HG03439 (cell line): ENCODE measurements at regions not wholly inside any gene's neighbourhood (a gene's known extent, or its start where the extent isn't known, plus 50 kb on each side); places are given as distances from the start of the nearest gene placed in this dataset.

ENCODE experiments used
- ATAC-seq: cut with Tn5 transposase; IDR thresholded peaks from one replicate; pipeline ENCODE4 v1.9.1; 2021; ENCODE audit warnings: mild to moderate bottlenecking, moderate library complexity; ENCODE audit not compliant: unreplicated experiment

DNA sequence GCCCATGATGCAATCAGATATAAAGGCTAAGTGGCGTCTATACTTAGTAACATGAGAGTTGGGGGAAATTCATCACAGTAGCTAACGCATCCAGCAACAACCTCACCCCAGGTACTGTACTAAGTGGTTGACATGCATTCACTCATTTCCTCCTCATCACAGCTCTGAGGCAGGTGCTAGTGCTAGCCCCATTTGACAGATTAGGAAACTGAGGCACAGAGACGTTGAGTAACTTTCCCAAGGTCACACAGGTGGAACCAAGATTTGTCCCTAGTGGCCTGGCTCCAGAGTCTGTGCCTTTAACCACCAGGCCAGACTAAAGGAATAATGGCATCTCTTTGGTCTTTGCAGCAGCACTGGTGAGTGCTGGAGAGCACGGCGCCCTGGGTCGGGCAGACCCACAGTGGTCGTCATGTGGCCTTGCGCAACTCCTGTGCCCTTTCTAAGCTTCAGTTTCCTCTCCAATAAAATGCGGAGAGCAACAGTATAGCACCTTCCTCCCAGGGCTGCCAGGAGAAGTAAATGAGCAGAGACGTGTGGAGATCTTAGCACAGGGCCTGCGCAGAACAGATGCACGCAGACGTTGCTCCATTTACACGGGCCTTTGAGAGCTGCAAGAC lies 186.4 kb downstream of the BCOR start:
- ATAC-seq = no peak

DNA sequence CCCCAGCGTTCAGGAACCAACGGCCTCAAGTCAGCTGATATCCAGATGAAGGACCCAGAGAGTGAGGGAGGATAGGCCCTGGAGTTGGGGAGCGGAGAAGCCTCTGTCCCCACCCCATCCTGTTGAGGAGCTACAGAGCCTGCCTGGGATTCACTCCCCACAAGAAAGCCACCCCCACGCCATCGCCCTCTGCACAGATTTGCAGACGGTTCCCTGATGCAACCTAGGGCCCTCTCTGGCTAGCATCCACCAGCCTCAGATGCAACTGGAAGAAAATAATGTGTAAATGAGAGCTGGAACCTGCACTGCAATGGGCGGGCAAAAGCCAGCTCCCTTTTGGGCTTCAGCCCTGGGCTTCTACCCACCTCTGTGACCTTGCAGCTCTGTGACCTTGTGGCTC lies 185.6 kb downstream of the BCOR start:
- ATAC-seq = no peak

DNA sequence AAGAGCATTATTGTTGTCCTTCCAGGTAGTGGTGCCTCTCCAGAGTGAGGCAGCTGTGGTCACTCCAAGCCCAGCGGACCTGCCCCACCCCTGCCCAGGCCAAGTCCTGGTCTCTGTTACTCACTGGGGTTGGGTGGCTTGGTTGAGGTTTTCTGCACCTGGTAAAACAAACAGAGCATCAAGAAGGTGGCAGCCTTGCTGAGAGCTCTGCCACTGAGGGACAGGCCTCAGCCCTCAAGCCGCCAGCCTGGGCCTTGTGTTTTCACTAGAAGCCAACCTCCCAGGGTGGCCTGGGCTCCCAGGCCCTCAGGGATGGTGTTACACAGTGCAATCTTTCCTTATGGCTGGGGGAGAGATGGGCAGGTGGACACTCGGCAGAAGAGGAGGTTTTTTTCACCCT lies 182.7 kb downstream of the BCOR start:
- no peak for ATAC-seq

DNA sequence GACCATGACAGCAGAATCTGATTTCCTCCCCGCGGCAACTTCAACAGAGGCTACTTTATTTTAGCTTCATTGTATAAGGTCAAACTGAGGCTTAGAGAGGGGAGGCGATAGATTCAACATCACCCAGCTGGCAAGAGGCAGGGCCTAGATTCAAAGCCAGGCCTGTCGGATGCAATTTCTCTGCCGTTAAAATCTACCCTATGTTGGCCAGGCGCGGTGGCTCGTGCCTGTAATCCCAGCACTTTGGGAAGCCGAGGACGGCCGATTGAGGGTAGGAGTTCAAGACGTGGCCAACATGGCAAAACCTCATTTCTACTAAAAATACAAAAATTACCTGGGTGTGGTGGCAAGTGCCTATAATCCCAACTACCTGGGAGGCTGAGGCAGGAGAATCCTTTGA lies 182.2 kb downstream of the BCOR start:
- ATAC-seq = no peak

DNA sequence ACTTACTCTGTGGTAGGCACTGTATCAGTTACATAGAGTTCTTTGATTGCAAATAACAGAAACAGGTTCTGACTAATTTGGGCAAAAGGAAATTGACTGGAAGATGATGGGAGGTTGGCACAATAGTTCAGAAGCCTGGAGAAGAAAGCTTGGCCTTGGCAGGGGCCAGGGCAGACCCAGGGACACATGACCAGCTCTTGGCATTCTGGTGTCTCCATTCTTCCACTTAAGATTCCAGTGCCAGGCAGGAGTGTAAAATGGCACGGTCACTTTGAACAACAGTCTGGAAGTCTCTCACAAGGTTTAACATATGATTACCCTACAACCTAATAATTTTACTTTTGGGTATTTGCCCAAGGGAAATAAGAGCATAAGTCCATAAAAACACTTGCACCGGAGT lies 175.9 kb downstream of the BCOR start:
- no peak for ATAC-seq

DNA sequence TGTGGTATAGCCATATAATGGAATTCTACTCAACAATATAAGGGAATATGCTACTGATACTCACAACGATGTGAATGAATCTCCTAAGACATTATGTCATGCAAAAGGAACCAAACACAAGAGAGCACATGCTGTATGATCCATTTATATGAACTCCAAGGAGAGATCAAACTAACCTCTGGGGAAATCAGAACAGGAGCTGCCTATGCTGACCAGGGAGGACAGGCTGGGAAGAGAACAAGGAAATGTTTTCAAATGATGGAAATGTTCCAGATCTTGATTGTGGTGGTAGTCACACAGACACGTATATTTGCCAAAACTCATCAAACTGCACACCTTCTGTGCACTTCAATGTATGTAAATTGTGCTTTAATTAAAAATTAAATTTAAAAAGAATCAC lies 175.3 kb downstream of the BCOR start:
- ATAC-seq = no peak

DNA sequence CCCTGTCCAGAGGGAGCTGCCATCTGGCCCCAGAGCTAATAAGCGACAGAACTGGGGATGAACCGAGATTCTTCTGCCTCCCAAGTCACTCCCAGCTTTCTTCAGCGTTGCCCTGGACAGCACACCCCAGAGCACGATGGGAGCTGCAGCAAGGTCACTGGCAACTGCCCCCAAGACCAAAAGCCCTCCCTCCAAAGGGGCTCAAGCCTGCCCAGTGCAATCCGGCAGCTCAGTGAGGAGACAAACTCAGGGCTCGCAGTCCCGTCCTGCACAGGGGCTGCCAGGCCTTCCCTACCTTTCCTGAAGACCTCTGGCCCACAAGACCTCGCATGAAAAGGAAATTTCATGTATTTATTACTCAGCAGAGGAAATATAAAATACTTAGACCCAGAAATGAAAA lies 174.8 kb downstream of the BCOR start:
- ATAC-seq = no peak

DNA sequence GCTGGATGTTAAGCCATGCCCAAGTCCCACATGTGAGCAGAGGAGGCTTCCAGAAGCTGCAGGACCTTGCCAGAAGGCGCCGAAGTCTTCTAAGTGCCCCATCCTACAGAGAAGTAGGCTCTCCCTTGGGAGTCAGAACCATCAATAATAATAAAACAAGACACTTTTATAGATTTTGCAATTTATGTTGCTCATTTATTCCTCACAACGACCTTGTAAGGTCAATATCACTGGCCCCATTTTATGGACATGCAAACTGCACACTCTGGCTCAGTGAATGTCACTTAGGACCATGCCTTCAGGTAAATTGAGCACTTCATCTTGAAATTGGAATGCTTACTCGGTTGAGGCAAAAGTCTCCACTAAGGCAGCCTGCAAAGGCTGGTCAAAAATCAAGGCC lies 170.4 kb downstream of the BCOR start:
- ATAC-seq = no peak

DNA sequence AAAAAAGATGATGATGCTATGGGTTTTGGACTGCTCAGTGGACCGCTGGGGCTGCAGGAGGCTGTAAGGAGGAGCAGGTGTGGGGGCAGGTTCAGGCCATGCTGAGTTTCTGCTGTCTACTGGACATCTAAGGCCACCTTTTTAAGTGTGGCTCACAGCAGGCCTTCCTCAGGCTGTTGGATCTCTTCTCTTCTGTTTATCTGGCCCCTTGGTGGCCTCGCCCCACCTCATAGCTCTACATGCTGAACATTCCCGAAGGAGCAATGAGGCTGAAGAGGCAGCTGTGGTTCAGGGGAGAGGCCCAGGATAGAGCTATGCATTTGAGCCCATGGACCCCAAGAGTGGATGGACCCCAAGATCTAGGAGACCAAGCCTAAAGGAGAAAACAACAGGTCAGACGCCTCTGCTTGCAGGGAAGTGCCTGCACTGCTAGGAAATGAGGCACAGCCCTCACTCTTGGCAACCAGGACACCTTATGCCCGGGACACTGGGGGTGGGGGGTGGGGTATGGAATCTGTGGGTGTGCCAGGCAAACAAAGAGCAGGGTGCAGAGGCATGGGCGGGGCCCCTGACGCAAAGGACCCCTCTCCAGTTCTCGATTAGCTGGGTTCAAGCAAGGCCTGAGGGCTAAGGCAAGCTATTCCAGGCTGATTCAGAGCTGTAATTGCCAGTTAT lies 168.9 kb downstream of the BCOR start:
- ATAC-seq = no peak

DNA sequence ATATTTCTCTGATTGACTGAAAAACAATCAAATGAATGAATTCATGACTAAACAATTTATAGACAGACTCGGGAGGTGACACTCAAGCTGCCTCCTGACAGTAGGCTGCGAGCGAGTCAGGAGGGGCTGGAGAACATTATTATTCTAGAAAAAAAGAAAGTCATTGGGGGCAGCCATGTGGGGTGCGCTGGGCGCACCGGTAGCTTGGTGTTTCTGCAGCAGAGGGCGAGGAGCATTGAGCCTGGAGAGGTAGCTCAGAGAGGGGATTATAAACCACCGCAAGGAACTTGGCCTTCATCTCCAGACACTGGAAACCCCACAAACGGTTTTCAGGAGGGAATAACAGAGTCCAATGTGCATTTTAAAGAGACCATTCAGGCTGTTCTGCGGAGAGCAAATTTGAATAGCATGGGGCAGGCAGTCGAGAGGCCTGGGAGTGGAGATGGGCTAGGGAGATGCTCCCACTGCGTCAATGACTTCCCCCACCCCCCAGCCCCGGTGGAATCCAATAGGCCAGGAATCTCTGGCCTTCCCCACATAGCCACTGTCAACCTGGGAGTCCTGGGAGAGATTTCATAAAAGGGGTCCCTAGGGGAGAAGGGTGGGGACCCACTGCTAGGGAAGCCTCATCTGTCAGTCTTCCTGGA lies 168.3 kb downstream of the BCOR start:
- no peak for ATAC-seq

DNA sequence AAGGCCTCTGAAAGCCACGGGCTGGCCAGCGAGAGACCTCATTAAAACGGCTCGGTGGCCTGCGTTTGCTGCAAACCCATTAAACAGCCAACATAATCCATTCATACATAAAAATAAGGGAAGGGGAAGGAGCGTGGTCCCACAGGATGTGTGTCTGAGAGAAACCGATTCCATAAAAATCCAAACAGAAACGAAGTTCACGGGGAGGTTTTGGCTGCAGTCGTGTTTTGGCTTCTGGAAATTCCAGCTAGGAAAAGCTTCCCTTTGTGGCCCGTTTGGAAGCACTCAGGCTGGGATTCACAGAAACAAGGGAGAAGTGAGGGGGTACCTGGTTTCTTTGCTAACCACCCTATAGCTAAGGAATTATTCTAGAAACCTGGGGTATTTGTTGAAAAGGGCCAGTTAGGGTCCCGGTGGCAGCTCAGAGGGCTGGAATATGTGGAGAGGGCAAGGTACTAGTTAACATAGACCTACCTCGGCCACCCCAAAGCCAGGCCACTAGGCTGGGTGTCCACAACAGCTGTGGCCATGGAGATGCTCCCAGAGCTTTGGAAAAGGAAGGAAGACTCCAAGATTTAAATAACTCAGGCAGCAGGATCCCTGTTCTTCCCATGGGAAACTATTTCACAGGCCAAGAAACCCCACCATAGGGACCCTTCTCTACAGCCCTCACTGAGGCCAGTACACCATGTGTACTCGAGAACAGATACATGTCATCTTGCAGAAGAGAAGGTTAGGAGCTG lies 166.8 kb downstream of the BCOR start:
- no peak for ATAC-seq

DNA sequence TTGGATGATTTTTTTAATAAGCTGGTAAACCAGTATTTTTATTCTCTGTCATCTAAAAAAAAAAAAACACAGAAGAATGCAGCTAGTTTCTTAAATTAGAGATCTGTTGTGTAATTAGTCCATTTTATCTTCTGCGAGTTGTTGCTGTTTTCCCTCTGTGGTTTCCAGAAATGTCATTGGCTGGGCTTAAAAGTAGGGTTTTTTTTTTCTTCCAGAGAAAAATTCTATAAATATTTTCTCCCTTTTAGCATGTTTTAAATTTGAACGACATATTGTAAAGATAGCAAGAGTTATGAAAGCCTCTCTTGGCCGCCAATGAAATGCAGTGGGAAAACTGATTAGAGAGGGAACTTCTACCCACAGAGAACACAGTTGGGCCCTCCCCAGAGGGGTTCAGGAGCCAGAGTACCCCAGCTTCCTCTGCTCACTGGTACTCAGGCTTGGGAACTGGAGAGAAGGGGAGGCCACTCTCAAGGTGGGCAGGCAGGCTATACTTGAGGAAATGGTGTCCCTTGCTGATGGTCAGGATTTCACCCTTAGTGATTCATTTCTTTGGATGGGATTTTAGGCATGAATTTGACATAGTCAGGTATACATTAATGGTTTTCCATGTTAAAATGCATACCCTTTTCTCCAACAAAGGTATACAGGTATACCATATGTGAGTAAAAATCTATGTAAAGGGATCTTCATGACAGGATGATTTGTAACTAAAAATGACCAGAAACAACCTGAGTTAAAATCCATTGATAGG lies 166.1 kb downstream of the BCOR start:
- ATAC-seq = no peak

DNA sequence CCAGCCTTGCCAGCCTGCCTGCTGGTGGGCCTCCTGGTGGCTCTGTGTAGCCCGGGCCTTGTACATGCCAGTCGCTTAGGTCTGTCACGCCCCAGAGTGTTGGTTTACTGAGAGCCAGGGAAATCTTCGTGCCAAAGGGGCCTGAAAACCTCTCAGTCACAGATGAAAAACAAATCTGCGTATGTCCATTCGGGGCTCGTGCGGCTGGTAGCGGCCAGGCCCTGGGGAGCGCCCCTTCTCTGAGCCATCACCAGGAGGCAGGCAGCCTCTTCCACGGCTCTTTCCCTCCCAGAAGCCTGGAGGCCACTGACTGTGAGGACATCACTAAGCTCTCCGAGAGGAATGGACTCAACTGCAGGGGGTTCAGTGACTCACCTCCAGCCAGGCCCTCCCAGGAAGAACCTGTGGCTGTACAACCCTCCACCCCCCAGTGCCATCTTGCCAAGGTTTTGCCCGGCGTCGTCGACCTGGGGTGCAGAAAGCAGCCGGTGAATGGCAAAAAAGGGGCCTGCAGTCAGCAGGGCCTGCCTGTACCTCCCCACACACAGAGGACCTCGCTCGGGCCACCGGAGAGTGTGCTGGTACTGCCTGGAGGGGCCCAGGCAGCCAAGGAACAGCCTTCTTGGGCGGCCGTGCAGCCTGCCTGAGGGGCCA lies 162.2 kb downstream of the BCOR start:
- no peak for ATAC-seq

DNA sequence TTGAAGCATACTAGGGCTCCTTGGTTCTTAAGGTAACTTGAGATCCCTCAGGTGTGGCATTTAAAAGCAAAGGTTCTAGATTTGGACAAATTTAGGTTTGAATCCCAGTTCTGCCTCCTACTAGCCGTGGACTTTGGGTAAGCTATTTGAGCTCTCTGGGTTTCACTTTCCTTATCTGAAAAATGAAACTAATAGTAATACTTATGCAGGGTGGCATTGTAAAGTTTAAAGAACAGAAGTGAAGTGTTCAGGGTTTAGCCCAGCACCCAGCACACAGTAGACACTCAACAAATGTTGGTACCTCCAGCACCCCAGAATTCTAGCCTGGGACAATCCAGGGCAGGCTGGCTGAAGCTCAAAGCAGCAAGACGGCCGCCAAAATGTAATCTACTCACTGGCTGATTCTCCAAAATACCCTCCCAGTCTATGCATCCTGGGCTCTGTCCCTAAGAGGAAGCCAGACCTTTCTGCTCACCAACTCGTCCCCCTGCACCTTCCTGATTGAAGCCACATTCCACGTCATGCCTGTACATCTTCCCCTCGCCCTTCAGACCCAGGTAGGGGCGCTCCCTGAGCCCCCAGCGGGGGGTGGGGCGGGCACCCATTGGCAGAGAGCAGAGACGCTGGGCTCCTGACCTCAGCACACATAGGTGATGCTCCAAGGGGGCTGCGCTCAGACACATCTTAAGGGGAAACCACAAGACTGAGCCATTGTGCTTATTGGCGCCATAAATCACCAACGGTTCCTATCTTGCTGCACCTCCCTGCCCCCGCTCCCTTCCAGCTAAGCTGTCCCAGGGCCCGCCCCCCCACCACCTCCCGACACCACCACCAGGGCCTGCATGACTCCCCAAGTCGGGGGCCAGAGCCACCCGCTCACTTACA lies 160.6 kb downstream of the BCOR start:
- no peak for ATAC-seq

DNA sequence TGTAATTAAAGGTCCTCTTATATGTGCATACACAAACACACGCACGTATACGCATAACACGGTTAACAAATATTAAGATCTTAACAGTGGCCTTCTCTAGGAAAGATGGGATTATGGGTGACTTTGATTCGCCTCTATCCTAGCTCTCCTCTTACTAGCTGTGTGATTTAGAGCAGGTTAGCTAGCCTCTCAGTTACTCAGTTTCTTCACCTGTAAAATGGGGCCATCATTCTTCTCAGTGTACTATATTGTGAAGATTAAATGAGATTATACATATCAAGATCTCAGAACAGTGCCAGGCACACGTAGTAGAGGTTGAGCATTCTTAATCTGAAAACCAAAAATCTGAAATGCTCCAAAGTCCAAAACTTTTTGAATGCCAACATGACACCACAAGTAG lies 159.3 kb downstream of the BCOR start:
- ATAC-seq = no peak

DNA sequence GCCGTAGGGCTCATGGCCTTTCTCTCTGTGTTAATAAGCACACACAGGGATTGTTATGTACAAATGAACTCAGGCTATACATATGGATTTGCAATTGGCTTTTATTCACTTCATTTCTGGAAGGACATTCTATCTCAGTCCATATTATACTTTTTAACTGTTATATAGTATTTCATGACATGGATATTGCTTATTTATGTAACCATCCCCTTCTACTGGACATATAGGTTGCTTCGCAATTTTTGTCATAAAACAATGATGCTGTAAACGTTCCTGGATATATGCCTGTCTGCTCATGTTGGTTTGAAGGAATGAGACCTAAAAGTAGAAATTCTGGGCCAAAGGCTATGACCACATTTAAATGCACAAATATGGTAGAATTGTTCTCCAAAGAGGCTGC lies 158.1 kb downstream of the BCOR start:
- no peak for ATAC-seq

DNA sequence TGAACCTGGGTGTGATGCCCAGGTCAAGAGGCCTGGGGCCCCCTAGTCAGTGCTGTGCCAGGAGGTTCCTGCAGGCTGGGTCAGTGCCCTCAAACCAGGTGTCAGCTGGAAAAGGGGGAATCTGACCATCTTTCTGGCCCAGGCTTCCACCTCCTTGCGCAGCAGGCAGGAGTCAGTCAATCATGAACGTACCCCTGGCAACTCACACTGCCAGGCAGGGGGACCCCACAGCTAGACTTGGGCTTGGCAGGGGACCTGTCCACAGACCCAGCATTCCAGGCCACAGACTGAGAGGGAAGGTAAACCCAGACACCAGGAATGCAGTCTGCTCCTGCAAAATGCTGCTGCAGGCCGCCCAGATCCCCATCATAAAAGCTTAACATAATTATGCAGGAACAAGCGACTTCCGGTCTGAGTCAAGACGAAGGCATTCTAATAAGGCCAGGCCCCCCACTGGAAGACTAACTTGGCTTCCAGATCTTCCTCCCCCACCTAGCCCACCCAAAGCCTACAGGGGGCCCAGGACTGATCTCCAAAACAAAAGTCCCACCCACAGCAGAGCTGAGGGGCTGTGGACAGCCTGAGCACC lies 156.3 kb downstream of the BCOR start:
- no peak for ATAC-seq

DNA sequence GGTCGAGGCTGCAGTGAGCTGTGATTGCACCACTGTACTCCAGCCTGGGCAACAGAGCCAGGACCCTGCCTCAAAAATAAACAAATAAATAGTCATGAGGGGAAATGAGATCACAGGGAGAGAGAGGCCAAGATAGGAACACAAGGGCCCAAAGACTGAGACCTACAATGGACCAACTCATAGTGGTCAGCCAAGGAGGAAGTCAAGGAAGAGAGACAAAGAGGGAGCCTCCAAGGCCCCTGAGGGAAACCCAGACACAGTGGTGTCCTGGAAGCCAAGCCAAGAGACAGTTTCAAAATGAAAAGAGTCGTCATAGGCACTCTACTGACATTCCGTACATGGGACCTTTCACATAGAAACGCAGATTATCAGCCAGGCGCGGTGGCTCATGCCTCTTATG lies 153.3 kb downstream of the BCOR start:
- ATAC-seq = no peak

DNA sequence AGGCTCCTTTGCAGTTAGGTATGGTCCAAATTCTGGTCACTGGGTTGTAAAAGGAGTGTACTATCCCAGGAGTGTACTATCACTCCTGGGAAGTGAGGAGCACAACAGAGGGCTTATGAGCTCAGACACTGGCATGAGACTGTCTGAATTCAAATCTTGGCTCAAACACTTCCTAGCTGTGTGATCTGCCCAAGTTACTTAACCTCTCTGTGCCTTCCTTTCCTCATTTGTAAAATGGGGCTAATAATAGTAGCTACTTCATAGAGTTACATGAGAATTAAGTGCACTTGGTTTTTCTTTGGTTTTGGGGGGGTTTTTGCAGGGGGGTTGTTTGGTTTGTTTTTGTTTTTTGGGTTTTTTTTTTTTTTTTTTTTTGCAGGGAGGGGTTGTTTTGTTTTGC lies 152.0 kb downstream of the BCOR start:
- ATAC-seq = no peak
